HL-60 (cell line): ENCODE measurements at regions not wholly inside any gene's neighbourhood (a gene's known extent, or its start where the extent isn't known, plus 50 kb on each side); places are given as distances from the start of the nearest gene placed in this dataset.
"Not testable (repeated sequence)": the region's sequence is repeated elsewhere in the genome, so short reads cannot be mapped to it uniquely, and the experiment has no call there.

ENCODE experiments used
- CTCF ChIP-seq: IDR thresholded peaks from one replicate; pipeline ENCODE4 v1.5.1; 2011; ENCODE audit warnings: low read length, control low read depth, inconsistent platforms; ENCODE audit not compliant: insufficient read depth
- GABPA ChIP-seq: IDR thresholded peaks from 2 replicates; pipeline ENCODE4 v1.6.1; 2012; ENCODE audit warnings: low read depth
- POLR2AphosphoS5 ChIP-seq: IDR thresholded peaks from 2 replicates; pipeline ENCODE4 v1.6.1; 2012; ENCODE audit warnings: low read depth
- REST ChIP-seq: IDR thresholded peaks from 2 replicates; pipeline ENCODE4 v1.6.1; 2012; ENCODE audit warnings: low read depth; ENCODE audit not compliant: insufficient replicate concordance
- SPI1 ChIP-seq: IDR thresholded peaks from 2 replicates; pipeline ENCODE4 v1.6.1; 2012; ENCODE audit warnings: low read depth, mild to moderate bottlenecking, borderline replicate concordance

- not testable (repeated sequence) for TF ChIP-seq CTCF, REST, POLR2AphosphoS5, GABPA, SPI1
Observed at GRCh38 chr21:13923175-13923574, 287.6 kb downstream of the LIPI start.
